SK-N-MC (cell line): ENCODE measurements at regions not wholly inside any gene's neighbourhood (a gene's known extent, or its start where the extent isn't known, plus 50 kb on each side); places are given as distances from the start of the nearest gene placed in this dataset.
A peak's percentile ranks its signal among the peaks of the same experiment; 100 is the strongest.

Experiments
- DNase-seq: peaks from one replicate; pipeline ENCODE4 v3.0.0-alpha.2; 2011; ENCODE audit warnings: low read depth, low spot score
- H3K27ac ChIP-seq: fragments of 200-600 bp; sonication (generic); 2 replicates; pipeline ENCODE4 v1.5.1; 2016; ENCODE audit warnings: mixed run types
- H3K36me3 ChIP-seq: fragments of 200-600 bp; sonication (generic); 2 replicates; pipeline ENCODE4 v1.6.1; 2017; ENCODE audit warnings: antibody characterized with exemption, low read length, mixed read lengths; ENCODE audit not compliant: insufficient read depth
- H3K4me3 ChIP-seq: fragments of 200-600 bp; sonication (generic); 2 replicates; pipeline ENCODE4 v1.5.1; 2016
- H3K9ac ChIP-seq: fragments of 200-600 bp; sonication (generic); 2 replicates; pipeline ENCODE4 v1.8.0; 2017; ENCODE audit warnings: mixed run types, mixed read lengths; ENCODE audit not compliant: insufficient read length
- H3K9me3 ChIP-seq: fragments of 200-600 bp; sonication (generic); 2 replicates; pipeline ENCODE4 v1.6.1; 2017; ENCODE audit warnings: low read depth, mild to moderate bottlenecking, antibody characterized with exemption, low read length, moderate library complexity, mixed read lengths
- EZH2 ChIP-seq: fragments of 200-600 bp; sonication (generic); IDR thresholded peaks from one replicate; pipeline ENCODE4 v1.6.1; 2017; ENCODE audit warnings: antibody characterized with exemption
- FOXP2 ChIP-seq: optimal IDR thresholded peaks from 2 replicates; pipeline ENCODE3; 2011; ENCODE audit warnings: mild to moderate bottlenecking, moderate library complexity; ENCODE audit not compliant: insufficient read depth; ENCODE audit errors: extremely low read length, control extremely low read depth
- POLR2AphosphoS5 ChIP-seq: IDR thresholded peaks from 2 replicates; pipeline ENCODE4 v1.6.1; 2012; ENCODE audit warnings: mild to moderate bottlenecking, low read depth, low read length, borderline replicate concordance

DNA sequence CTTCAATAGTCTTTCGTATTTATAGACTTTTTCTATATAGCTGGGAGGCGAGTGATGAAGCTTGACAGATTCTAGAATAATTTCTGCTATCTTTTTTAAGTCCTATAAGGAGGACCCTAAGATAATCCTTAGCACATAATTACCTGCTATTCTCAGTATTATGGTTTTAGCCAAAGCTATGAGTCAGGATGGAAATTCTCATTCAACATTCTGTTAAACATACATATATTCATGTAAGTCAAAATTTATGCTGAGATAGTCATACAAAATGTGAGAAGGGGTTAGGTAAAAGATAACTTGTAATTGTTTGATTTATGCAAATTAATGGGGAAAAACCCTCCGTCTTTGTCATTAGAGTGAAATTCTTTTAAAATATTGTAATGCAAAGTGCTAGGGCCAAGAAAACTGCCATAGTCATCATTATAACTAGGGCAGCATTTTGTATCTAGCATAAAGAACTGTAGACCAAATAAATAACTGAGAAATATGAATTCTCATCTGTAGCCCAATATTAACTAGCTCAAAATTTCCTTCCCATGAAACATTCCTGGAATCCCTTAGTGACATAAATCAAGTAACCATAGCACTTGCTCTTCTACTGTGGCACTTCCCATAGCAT lies 118.5 kb downstream of the MRPS30 start:
- DNase-seq, result no peak

DNA sequence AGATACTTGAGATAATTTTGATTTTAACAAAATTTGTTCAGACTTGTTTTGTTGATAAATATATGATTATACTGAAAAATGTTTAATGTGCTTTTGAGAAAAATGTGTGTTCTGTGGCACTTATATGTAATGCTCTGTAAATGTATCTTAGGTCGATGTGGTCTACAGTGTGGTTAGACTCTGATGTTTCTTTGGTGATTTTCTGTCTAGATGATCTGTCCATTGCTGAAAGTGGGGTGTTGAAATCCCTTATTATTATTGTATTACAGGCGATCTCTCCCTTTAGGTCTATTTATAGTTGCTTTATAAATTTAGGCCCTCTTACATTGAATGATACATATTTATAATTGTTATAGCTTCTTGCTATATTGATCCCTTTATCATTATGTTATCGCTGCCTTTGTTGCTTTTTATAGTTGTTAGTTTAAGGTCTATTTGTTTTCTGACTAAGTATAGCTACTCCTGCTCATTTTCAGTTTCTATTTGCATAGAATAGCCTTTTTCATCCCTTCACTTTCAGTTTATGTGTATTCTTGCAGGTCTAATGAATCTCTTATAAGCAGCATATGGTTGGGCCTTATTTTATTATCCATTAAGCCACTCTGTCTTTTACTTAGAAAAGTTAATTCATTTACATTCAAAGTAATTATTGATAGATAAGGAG lies 124.3 kb downstream of the MRPS30 start:
- H3K9me3 ChIP-seq, result no peaks in the 10 kb centered on the region
- no peaks in the 10 kb centered on the region for H3K36me3 ChIP-seq
- no peak for DNase-seq
- H3K27ac ChIP-seq, result no peak overlapping the region
- TF ChIP-seq POLR2AphosphoS5, result no peak
- no peak for TF ChIP-seq FOXP2
- no peak for TF ChIP-seq EZH2
- no peak overlapping the region for H3K4me3 ChIP-seq
- H3K9ac ChIP-seq, result no peak overlapping the region

More for the DNA sequence above, 118.5 kb downstream of the MRPS30 start:
- H3K4me3 ChIP-seq, result no peak overlapping the region
- H3K9me3 ChIP-seq, result no peaks in the 10 kb centered on the region
- no peaks in the 10 kb centered on the region for H3K36me3 ChIP-seq
- no peak overlapping the region for H3K27ac ChIP-seq
- TF ChIP-seq EZH2 (no peak), POLR2AphosphoS5 (no peak)
- H3K9ac ChIP-seq, result no peak overlapping the region

DNA sequence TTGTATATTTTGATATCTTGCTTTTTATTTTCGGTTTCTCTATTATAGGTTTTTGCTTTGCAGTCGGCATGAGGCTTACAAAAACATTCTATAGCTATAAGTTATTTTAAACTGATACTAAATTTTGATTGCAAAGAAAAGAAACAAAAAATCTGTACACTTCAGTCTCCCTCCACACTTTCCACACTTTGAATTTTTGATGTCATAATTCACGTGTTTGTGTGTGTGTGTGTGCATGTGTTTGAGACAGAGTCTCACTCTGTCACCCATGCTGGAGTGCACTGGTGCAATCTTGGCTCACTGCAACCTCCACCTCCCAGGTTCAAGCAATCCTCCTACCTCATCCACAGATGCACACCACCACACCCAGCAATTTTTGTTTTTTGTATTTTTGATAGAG lies 124.9 kb downstream of the MRPS30 start:
- Histone ChIP-seq H3K27ac (no peak overlapping the region), H3K4me3 (no peak overlapping the region), H3K9ac (no peak overlapping the region), H3K36me3 (no peaks in the 10 kb centered on the region), H3K9me3 (no peaks in the 10 kb centered on the region)
- no peak for DNase-seq
- TF ChIP-seq EZH2, result no peak
- no peak for TF ChIP-seq FOXP2
- TF ChIP-seq POLR2AphosphoS5, result no peak

DNA sequence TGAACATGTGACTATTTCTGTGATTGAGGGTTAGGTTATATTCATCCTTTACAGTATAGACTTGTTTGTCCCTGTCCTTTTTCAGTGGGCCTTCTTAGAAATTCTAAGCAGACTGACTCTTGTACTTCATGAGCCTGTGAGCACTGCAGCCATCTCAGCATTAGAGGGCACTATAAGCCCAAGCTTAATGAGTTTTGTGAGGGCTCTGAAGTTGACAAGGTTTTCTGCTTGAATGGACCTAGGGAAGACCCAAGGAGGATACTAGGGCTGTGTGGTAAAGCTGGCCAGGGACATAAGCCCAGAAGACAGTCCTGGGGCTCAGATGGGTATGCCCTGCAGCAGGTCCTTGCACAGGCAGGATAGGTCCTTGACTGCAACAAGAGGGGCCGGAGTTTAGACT lies 126.5 kb downstream of the MRPS30 start:
- DNase-seq, result no peak
- H3K4me3 ChIP-seq, result no peak overlapping the region
- H3K36me3 ChIP-seq, result no peaks in the 10 kb centered on the region
- no peaks in the 10 kb centered on the region for H3K9me3 ChIP-seq
- TF ChIP-seq EZH2 (no peak), POLR2AphosphoS5 (no peak), FOXP2 (no peak)
- H3K9ac ChIP-seq, result no peak overlapping the region
- H3K27ac ChIP-seq, result no peak overlapping the region

DNA sequence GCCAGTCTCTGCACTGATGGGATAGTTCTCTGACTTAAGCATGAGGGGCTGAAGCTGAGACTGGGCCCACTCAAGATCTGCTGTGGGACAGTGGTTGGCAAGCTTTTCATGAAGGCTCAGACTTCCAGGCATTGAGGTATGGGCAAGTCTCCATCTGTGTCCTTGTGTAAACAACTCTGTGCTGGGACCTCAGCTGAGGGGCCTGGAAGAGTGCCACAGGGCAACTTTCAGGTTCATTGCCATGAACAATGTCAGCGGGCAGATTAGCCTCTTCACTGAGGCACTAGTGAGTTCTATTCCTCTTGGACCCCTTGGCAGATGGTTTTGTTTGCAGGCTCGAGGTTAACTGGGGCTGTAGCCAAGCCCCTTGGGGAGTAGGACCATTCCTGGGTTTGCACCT lies 127.1 kb downstream of the MRPS30 start:
- no peak for DNase-seq
- no peak overlapping the region for H3K9ac ChIP-seq
- no peak overlapping the region for H3K4me3 ChIP-seq
- TF ChIP-seq POLR2AphosphoS5 (no peak), EZH2 (no peak), FOXP2 (no peak)
- no peaks in the 10 kb centered on the region for H3K9me3 ChIP-seq
- H3K27ac ChIP-seq, result no peak overlapping the region
- no peaks in the 10 kb centered on the region for H3K36me3 ChIP-seq

DNA sequence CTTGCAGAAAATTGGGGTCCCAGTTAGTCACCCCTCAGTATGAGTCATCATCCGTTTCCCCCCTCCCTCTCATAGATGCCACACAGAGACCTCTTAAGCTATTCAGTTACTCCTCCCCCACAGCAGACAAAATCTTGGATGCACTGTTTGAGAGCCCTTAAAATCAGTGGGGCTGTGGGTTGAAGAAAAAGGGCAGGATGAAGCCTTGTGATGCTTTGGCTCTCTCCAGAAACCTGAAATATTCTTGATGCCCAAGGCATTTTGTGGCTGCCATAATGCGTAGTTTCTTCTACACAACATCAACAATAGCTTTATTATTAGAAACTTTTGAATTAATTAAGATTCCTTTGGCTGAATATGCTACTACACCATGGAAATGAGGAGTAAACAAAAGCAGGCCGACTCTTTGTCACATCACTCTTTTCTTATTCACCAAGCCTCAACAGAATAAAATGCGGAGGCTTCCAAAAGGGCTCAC lies 133.8 kb downstream of the MRPS30 start:
- Histone ChIP-seq H3K9me3 (no peaks in the 10 kb centered on the region), H3K36me3 (no peaks in the 10 kb centered on the region), H3K4me3 (peak overlapping the region; percentile 40; the same call in 1 of the 2 replicates), H3K9ac (no peak overlapping the region), H3K27ac (peak overlapping the region; percentile 88)
- DNase-seq, result no peak
- TF ChIP-seq EZH2 (no peak), POLR2AphosphoS5 (no peak), FOXP2 (no peak)

DNA sequence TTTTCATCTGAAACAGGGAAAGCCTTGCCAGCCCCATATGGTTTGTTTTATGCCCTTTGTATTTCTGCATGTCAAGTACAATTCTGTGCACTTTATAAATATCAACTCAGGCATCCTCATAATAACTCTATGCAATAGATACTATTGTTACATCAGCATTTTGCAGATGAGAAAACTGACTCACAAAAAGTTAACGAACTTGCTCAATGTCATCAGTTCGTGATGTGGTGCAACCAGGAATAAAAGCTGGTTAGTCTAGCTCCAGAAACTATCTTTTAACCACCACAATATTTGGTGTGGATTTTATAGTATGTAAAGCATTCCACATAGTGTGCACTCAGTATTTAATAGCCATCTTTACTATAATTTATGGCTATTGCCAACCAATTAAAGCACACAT lies 134.9 kb downstream of the MRPS30 start:
- DNase-seq, result no peak
- Histone ChIP-seq H3K27ac (peak overlapping the region; percentile 88), H3K36me3 (no peaks in the 10 kb centered on the region), H3K9me3 (no peaks in the 10 kb centered on the region), H3K4me3 (peak overlapping the region; percentile 40), H3K9ac (peak overlapping the region; percentile 40)
- TF ChIP-seq EZH2, result no peak

DNA sequence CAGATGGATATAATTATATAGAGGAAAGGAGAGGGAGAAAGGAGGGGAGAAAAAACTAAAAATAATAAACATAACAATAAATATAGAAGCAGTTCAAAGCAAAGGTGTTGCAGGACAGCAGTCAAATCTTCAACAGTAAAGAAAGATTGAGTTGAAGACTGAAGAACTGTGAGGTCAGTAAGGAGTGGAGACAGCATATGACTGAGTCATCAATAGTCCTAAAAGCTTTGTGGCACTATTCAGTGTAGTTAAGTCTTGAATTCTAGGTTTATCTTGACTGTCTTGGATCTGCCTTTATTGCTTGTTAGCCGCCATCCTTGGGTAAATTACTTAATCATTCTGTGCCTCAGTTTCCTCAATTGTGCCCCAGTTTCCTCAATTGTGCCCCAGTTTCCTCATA lies 137.0 kb downstream of the MRPS30 start:
- TF ChIP-seq POLR2AphosphoS5 (no peak), EZH2 (no peak), FOXP2 (no peak)
- no peak overlapping the region for H3K27ac ChIP-seq
- H3K4me3 ChIP-seq, result no peak overlapping the region
- no peak overlapping the region for H3K9ac ChIP-seq
- no peaks in the 10 kb centered on the region for H3K36me3 ChIP-seq
- H3K9me3 ChIP-seq, result no peaks in the 10 kb centered on the region
- no peak for DNase-seq

DNA sequence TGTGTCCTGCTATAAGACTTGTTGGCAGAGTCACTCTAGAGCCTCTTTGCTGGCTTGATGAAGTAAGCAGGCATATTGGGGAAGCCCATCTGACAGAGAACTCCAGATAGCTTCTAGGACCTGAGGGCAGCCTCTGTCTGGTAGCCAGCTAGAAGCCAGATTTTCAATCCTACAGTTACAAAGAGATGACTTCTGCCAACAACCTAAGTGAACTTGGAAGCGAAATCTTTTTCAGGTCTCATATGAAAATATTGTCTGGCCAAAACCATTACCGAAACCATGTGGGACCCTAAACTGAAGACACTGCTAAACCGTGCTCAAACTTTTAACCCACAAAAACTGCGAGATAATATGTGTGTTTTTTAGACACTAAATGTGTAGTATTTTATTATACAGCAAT lies 140.9 kb downstream of the MRPS30 start:
- DNase-seq, result no peak
- no peaks in the 10 kb centered on the region for H3K36me3 ChIP-seq
- H3K27ac ChIP-seq, result no peak overlapping the region
- TF ChIP-seq EZH2 (no peak), POLR2AphosphoS5 (no peak), FOXP2 (no peak)
- no peaks in the 10 kb centered on the region for H3K9me3 ChIP-seq
- no peak overlapping the region for H3K9ac ChIP-seq
- no peak overlapping the region for H3K4me3 ChIP-seq
